GM12891 (cell line): ENCODE measurements at regions not wholly inside any gene's neighbourhood (a gene's known extent, or its start where the extent isn't known, plus 50 kb on each side); places are given as distances from the start of the nearest gene placed in this dataset.
"Not testable (repeated sequence)": the region's sequence is repeated elsewhere in the genome, so short reads cannot be mapped to it uniquely, and the experiment has no call there.

ENCODE experiments used
- POLR2A ChIP-seq: IDR thresholded peaks from 2 replicates; pipeline ENCODE4 v1.6.1; 2011; ENCODE audit warnings: low read depth, low read length, control low read depth
- POLR2AphosphoS5 ChIP-seq: IDR thresholded peaks from 2 replicates; pipeline ENCODE4 v1.6.1; 2011; ENCODE audit warnings: low read depth, low read length, control low read depth

DNA sequence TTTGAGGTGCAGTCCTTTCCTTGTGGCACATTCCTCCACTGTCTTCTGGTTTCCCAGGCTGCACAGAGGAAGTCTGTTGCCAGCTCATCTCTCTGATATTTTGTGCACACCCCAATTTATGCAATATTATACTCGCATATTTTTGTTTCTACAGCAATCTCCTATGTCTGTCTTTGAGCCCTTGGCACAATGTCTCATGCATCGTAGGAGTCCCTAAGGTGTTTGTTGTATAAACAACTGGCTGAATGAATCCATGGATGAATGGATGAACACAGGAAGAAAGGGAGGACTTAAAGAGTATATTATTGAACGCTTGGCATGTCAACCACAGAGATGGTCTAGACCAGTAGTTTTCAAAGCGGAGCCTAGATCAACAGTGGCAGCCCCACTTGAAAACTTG lies 2907.0 kb downstream of the RPIA start:
- TF ChIP-seq POLR2A, POLR2AphosphoS5: not testable (repeated sequence)
